ENCODE measurements at regions not wholly inside any gene's neighbourhood (a gene's known extent, or its start where the extent isn't known, plus 50 kb on each side); places are given as distances from the start of the nearest gene placed in this dataset.

DNA sequence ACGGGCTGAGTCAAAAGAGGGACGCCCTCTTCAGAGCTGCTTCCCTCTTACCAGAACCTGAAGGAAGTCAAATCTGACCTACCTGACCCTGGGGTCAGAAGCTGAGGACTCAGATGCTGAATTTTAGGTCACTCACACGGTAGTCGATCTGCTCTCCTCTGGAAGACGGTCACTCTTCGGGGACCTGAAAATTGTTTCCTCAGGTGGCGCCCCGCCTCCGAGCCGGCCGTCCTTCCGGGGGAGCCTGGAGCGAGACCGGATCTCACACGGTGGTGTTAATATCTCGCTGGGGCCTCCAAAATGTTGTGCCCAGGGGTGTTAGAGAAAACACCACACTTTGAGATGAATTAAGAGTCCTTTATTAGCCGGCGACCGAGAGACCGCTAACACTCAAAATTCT is 737.2 kb downstream of the SI start:
- Histone ChIP-seq H3K4me3 (no peak overlapping the region), H3K27ac (no peak overlapping the region), H3K9me3 (no peaks in the 10 kb centered on the region), H3K36me3 (no peaks in the 10 kb centered on the region), H3K27me3 (no peaks in the 10 kb centered on the region), H3K4me1 (no peaks in the 10 kb centered on the region)
- WGBS, 2 donors (ENCODE audit: low coverage in 1 of 2): 93 to 97% methylated on average over 6 to 14 of the region's 20 CpGs
- no peak for TF ChIP-seq CTCF (IDR thresholded peaks at IDR 0.05)
- TF ChIP-seq POLR2AphosphoS5 (IDR thresholded peaks at IDR 0.05): no peak
- no peak for TF ChIP-seq POLR2A (IDR thresholded peaks at IDR 0.05)
- no peak for TF ChIP-seq EP300 (IDR thresholded peaks at IDR 0.05)
- no peak for ATAC-seq

DNA sequence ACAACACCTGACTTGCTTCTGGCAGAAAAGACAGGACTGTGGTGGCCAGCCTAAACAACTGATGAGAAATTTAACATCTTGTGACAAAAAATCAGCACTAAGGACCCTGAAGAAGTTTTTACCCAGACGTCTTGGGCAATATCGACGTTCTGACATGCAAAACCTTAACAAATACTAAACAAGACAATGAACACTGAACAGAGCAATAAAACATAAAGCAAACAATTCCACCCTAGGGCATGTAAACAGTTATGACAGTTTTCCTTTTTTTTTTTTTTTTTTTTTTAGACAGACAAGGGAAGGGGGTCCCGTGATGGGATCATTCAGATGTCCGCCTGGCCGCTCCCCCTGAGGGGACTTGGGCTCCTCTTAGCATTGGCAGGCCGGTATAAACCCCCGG is 738.0 kb downstream of the SI start:
- ATAC-seq: no peak
- no peak for TF ChIP-seq EP300 (IDR thresholded peaks at IDR 0.05)
- no peak for TF ChIP-seq CTCF (IDR thresholded peaks at IDR 0.05)
- TF ChIP-seq POLR2AphosphoS5 (IDR thresholded peaks at IDR 0.05): no peak
- TF ChIP-seq POLR2A (IDR thresholded peaks at IDR 0.05): no peak
- no peak overlapping the region for H3K27ac ChIP-seq
- no peak overlapping the region for H3K4me3 ChIP-seq
- H3K9me3 ChIP-seq: no peaks in the 10 kb centered on the region
- WGBS, 2 donors (ENCODE audit: low coverage in 1 of 2): 84 to 90% methylated on average over 4 to 5 of the region's 8 CpGs
- H3K27me3 ChIP-seq: no peaks in the 10 kb centered on the region
- no peaks in the 10 kb centered on the region for H3K36me3 ChIP-seq
- no peaks in the 10 kb centered on the region for H3K4me1 ChIP-seq

DNA sequence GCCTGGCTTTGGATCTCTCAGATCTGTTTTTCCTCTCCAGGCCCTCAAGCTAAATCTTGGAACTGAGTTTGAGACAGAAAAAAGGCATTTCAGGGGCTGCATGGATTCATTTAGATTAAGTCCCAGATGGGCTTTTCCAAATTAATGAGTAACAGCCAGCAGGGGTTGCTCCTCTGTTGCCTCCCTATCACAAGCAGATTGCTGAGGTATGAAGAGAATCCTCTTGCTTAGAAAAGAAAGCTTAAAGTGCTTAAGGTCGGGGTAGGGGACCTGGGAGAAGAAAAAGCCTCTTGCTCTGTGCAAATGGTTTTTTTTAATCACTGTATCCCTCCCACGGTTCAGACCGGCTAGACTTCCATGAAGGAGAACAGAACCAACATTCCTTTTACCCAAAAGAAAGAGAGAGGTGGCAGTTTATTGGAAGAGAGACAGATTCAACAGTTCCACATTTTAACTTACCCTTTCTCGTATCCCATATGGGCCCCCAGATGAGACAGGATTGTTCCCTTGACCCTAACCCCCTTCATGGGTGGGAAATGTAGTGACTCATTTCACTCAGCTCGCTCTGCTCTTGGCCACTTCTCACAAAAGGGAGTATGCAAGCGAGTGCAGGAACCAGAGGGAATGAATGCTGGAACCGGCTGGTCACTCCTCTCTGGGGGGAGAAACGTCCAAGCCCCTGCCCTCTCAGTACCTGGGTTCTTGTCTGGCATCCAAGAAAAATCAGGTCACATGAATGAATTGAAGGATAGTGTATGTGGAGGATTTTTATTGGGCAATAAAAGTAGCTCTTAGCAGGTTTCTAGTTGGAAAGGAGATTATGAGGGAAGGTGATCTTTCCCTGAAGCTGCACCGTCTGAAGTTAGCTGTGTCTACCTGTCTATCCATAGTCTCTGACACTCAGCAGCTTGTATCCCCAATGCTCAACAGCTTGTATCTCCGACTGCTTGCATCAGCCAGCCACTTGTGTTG is 745.2 kb downstream of the SI start:
- Histone ChIP-seq H3K9me3 (no peaks in the 10 kb centered on the region), H3K4me1 (no peaks in the 10 kb centered on the region), H3K4me3 (no peak overlapping the region), H3K27me3 (no peaks in the 10 kb centered on the region), H3K36me3 (no peaks in the 10 kb centered on the region), H3K27ac (no peak overlapping the region)
- WGBS, 2 donors (ENCODE audit: low coverage in 1 of 2): 26 to 47% methylated on average over 8 of the region's 10 CpGs
- ATAC-seq: no peak
- TF ChIP-seq POLR2AphosphoS5 (IDR thresholded peaks at IDR 0.05): no peak
- no peak for TF ChIP-seq CTCF (IDR thresholded peaks at IDR 0.05)
- TF ChIP-seq POLR2A (IDR thresholded peaks at IDR 0.05): no peak
- no peak for TF ChIP-seq EP300 (IDR thresholded peaks at IDR 0.05)

DNA sequence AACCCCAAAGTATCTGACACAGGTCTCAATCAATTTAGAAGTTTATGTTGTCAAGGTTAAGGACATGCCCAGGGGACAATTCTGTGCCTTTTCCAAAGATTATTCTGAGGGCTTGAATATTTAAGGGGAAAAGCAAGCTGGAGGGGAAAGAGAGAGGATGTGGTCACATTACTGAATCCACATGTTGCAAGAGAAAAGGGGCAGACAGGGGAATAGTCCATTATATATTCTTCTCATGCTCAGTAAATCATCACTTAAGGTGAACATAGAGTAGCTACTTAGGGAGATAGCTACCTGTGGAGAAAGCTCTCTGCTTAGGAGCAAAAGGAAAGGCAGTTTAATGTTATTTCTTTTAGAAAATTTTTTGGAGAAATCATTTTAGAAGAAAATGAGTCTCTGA is 751.6 kb downstream of the SI start:
- no peaks in the 10 kb centered on the region for H3K27me3 ChIP-seq
- no peak overlapping the region for H3K27ac ChIP-seq
- no peak for ATAC-seq
- no peak for TF ChIP-seq CTCF (IDR thresholded peaks at IDR 0.05)
- no peak for TF ChIP-seq EP300 (IDR thresholded peaks at IDR 0.05)
- no peak for TF ChIP-seq POLR2AphosphoS5 (IDR thresholded peaks at IDR 0.05)
- no peak for TF ChIP-seq POLR2A (IDR thresholded peaks at IDR 0.05)
- H3K9me3 ChIP-seq: no peaks in the 10 kb centered on the region
- H3K4me1 ChIP-seq: no peaks in the 10 kb centered on the region
- no peaks in the 10 kb centered on the region for H3K36me3 ChIP-seq
- no peak overlapping the region for H3K4me3 ChIP-seq

DNA sequence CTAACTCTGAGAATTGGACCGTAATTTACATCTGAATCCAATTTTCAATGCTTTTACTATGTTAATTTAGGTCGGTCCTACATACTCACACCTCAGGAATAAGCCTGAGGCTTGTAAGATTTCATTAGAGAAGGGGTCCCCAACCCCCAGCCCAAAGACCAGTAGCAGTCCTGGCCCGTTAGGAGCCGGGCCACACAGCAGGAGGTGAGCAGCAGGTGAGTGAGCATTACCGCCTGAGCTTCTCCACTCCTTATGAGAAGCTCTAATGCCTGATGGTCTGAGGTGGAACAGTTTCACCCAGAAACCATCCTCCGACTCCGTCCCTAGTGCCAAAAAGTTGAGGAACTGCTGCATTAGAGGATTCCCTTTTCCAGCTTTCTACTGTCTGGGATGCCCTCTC is 757.3 kb downstream of the SI start:
- no peak for ATAC-seq
- Histone ChIP-seq H3K27me3 (no peaks in the 10 kb centered on the region), H3K9me3 (no peaks in the 10 kb centered on the region), H3K27ac (no peak overlapping the region), H3K36me3 (no peaks in the 10 kb centered on the region), H3K4me1 (no peaks in the 10 kb centered on the region), H3K4me3 (no peak overlapping the region)
- TF ChIP-seq POLR2AphosphoS5 (IDR thresholded peaks at IDR 0.05): no peak
- TF ChIP-seq POLR2A (IDR thresholded peaks at IDR 0.05): no peak
- TF ChIP-seq CTCF (IDR thresholded peaks at IDR 0.05): no peak
- no peak for TF ChIP-seq EP300 (IDR thresholded peaks at IDR 0.05)
- 61 to 98% methylated on average over 3 to 4 of the region's 7 CpGs for WGBS, 2 donors (ENCODE audit: low coverage in 1 of 2)

All from gastroesophageal sphincter (tissue), 4 donors.